ENCODE measurements at regions not wholly inside any gene's neighbourhood (a gene's known extent, or its start where the extent isn't known, plus 50 kb on each side); places are given as distances from the start of the nearest gene placed in this dataset.

DNA sequence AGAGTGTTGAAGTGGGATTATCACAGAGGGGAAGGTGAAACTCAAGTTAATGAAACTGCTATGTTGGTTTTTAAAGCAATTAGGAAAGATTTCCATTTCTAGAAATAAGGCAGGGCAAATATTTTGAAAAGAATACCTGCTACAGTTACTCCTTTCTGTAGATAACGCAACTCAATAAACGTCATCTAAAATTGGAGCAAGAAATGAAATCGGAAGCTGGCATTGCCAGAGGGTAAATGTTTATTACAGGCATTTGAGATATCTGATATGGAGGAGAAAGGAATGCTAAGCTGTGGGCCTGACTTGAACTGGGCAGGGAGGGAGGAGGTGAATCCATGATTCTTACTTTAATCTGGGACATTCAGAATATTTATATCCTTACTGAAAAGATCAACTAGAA lies 217.0 kb upstream of the ADARB2 start:
- TF ChIP-seq EZH2 (IDR thresholded peaks at IDR 0.05) (no peak), EZH2phosphoT487 (IDR thresholded peaks at IDR 0.05) (no peak)
